OCI-LY7 (cell line): ENCODE measurements at regions not wholly inside any gene's neighbourhood (a gene's known extent, or its start where the extent isn't known, plus 50 kb on each side); places are given as distances from the start of the nearest gene placed in this dataset.

Source experiments
- BruUV-seq: library from RNA; stranded (reverse); fragments of 400-500 nt; replicated peaks from 2 replicates; lab custom pipeline; 2021; lab: Mats Ljungman, UMichigan
- CTCF ChIA-PET: fragments of 300-600 bp; sonication (Branson Sonifier 250); formaldehyde crosslinking; loops from one replicate; lab custom pipeline; 2022; ENCODE audit warnings: antibody characterized with exemption; ENCODE audit not compliant: unreplicated experiment; lab: Charles Lee
- POLR2A ChIA-PET: fragments of 300-600 bp; sonication (Branson Sonifier 250); formaldehyde crosslinking; loops from one replicate; lab custom pipeline; 2022; ENCODE audit warnings: antibody characterized with exemption; lab: Charles Lee
- DNase-seq: peaks from one replicate; pipeline ENCODE4 v3.0.0-alpha.2; 2015; ENCODE audit warnings: low spot score
- H2AFZ ChIP-seq: fragments of 200-600 bp; sonication (generic), shearing (Covaris generic); 2 replicates; pipeline ENCODE4 v1.6.1; 2014; ENCODE audit warnings: mild to moderate bottlenecking, antibody characterized with exemption, low read length, moderate library complexity
- H3K27ac ChIP-seq: fragments of 200-600 bp; sonication (generic); 2 replicates; pipeline ENCODE4 v1.5.1; 2014; ENCODE audit warnings: mixed run types, low read depth, mild to moderate bottlenecking, moderate library complexity, low read length, inconsistent platforms; ENCODE audit not compliant: poor library complexity, severe bottlenecking
- H3K36me3 ChIP-seq: fragments of 200-600 bp; sonication (generic); 2 replicates; pipeline ENCODE4 v1.6.1; 2014; ENCODE audit warnings: mild to moderate bottlenecking, antibody characterized with exemption, low read length, moderate library complexity, mixed read lengths; ENCODE audit not compliant: insufficient read depth
- H3K4me1 ChIP-seq: fragments of 200-600 bp; sonication (generic); 2 replicates; pipeline ENCODE4 v1.5.1; 2014; ENCODE audit warnings: mild to moderate bottlenecking, low read length; ENCODE audit not compliant: insufficient read depth, poor library complexity, severe bottlenecking
- H3K4me2 ChIP-seq: fragments of 200-600 bp; sonication (generic); 2 replicates; pipeline ENCODE4 v1.6.1; 2014; ENCODE audit warnings: mild to moderate bottlenecking, low read length
- H3K4me3 ChIP-seq: fragments of 200-600 bp; sonication (generic); 2 replicates; pipeline ENCODE4 v1.5.1; 2014; ENCODE audit warnings: mild to moderate bottlenecking, low read depth, low read length; ENCODE audit not compliant: poor library complexity, severe bottlenecking
- H3K79me2 ChIP-seq: fragments of 200-600 bp; sonication (generic); 2 replicates; pipeline ENCODE4 v1.6.1; 2016; ENCODE audit warnings: low read depth, mild to moderate bottlenecking, low read length, moderate library complexity, mixed read lengths; ENCODE audit not compliant: insufficient read depth
- H3K9me2 ChIP-seq: fragments of 200-600 bp; sonication (generic); 2 replicates; pipeline ENCODE4 v1.6.1; 2016; ENCODE audit warnings: mild to moderate bottlenecking, low read length, mixed read lengths; ENCODE audit not compliant: insufficient read depth
- H3K9me3 ChIP-seq: fragments of 200-600 bp; sonication (generic); 2 replicates; pipeline ENCODE4 v1.6.1; 2014; ENCODE audit warnings: mild to moderate bottlenecking, mixed run types, low read length, mixed read lengths
- H4K20me1 ChIP-seq: fragments of 200-600 bp; sonication (generic); 2 replicates; pipeline ENCODE4 v1.6.1; 2014; ENCODE audit warnings: mild to moderate bottlenecking, antibody characterized with exemption, low read length, moderate library complexity, mixed read lengths; ENCODE audit not compliant: insufficient read depth
- EZH2phosphoT487 ChIP-seq: fragments of 200-600 bp; sonication (generic); IDR thresholded peaks from 2 replicates; pipeline ENCODE4 v1.6.1; 2018; ENCODE audit warnings: low read depth, borderline replicate concordance, mild to moderate bottlenecking, mixed run types, antibody characterized with exemption, low read length, moderate library complexity, mixed read lengths
- intact Hi-C: fragments of 100-400 bp; cut with micrococcal nuclease; formaldehyde crosslinking; loops from one replicate; pipeline ENCODE4 v1.10.0; 2022; ENCODE audit not compliant: unreplicated experiment
- TF ChIP-seq, protein P1 (sequence below): fragments of 200-600 bp; sonication (generic); conservative IDR thresholded peaks from 2 replicates; pipeline ENCODE4 v1.5.1; 2014; ENCODE audit warnings: mild to moderate bottlenecking, antibody characterized with exemption, low read length, moderate library complexity, mixed read lengths

DNA sequence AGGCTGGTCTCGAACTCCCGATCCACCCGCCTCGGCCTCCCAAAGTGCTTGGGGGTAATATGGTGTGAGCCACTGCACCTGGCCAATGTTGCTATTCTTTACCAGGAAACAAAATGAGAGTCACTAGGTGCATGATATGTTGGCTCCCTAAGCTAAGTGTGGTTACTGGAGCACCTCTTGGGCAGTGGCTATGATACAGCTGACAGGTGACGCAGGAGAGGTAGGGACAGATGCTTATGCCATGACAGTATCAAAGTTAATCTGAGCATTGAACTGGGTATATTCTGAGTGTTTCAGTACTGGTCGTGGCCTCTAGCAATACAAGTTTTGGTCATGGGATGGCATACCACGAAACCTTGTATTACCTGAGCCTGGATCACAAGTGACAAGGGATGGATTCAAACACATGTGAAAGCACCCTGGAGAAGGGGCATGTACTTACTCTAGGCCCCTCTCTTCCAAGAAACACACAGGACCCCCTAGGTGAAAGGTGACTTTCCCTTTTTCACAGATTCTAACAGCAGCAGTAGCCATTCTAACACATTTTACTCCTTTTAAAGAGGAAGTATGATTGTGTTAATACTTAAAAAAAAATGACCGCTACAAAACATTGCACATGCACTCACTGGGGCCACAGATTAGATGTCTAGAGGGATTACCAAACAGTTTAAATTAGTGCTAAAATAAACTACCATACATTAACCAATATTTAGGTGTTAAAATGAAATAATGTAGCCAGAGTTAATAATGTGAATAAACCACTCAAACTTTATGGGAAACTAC lies 467.3 kb downstream of the SHQ1 start:
- H4K20me1 ChIP-seq, result 0 out of 2 replicates have a peak, but pooled peaks cover 33% of the 10 kb centered on the region

DNA sequence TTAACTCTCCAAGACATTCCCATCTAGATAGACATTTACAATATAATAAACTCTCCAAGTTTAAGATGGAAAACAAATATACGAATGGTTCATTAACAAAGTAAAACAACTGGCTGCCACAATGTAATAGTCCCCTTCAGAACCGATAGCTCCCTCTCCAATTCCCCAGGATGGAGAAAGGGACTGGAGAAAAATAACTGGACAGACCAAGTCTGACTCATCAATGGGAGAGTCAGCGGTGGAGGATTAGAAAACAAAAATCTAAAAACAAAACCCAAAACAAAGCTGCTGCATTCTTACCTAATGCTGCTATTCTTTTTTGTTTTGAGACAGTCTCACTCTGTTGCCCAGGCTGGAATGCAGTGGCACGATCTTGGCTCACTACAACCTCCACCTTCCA lies 468.1 kb downstream of the SHQ1 start:
- H3K4me1 ChIP-seq, result no peaks in the 10 kb centered on the region
- no peak overlapping the region for H3K27ac ChIP-seq
- H3K4me2 ChIP-seq, result no peak overlapping the region
- intact Hi-C loops, result no loop called here
- no peak overlapping the region for H3K4me3 ChIP-seq
- no peaks in the 10 kb centered on the region for H3K9me2 ChIP-seq
- 0 out of 2 replicates have a peak, but pooled peaks cover 28% of the 10 kb centered on the region for H4K20me1 ChIP-seq
- no peak for DNase-seq
- no peak overlapping the region for H2AFZ ChIP-seq
- H3K79me2 ChIP-seq, result peaks cover 11% of the 10 kb centered on the region; the same call in 1 of the 2 replicates
- H3K36me3 ChIP-seq, result peaks cover 18% of the 10 kb centered on the region; the same call in 1 of the 2 replicates
- CTCF ChIA-PET, result no interaction called here
- no peaks in the 10 kb centered on the region for H3K9me3 ChIP-seq
- no TSS peak for BruUV-seq
- POLR2A ChIA-PET, result interaction anchor here (0.5 kb wide), 2 partner anchors 436 to 938 kb away, joined by 3 to 6 read pairs; no protein-coding TSS in a partner anchor
- TF ChIP-seq, protein P1, sequence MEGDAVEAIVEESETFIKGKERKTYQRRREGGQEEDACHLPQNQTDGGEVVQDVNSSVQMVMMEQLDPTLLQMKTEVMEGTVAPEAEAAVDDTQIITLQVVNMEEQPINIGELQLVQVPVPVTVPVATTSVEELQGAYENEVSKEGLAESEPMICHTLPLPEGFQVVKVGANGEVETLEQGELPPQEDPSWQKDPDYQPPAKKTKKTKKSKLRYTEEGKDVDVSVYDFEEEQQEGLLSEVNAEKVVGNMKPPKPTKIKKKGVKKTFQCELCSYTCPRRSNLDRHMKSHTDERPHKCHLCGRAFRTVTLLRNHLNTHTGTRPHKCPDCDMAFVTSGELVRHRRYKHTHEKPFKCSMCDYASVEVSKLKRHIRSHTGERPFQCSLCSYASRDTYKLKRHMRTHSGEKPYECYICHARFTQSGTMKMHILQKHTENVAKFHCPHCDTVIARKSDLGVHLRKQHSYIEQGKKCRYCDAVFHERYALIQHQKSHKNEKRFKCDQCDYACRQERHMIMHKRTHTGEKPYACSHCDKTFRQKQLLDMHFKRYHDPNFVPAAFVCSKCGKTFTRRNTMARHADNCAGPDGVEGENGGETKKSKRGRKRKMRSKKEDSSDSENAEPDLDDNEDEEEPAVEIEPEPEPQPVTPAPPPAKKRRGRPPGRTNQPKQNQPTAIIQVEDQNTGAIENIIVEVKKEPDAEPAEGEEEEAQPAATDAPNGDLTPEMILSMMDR, result no peak
- TF ChIP-seq EZH2phosphoT487, result no peak

More for the DNA sequence above, 467.3 kb downstream of the SHQ1 start:
- H3K9me2 ChIP-seq, result no peaks in the 10 kb centered on the region
- TF ChIP-seq EZH2phosphoT487, result no peak
- TF ChIP-seq, protein P1, result no peak
- no peak overlapping the region for H3K4me2 ChIP-seq
- DNase-seq, result no peak
- H3K4me1 ChIP-seq, result no peaks in the 10 kb centered on the region
- ChIA-PET CTCF (no interaction called here), POLR2A (interaction anchor here (0.5 to 1.1 kb wide), 3 partner anchors 10 to 939 kb away, joined by 3 to 6 read pairs (median 3); no protein-coding TSS in a partner anchor)
- no peak overlapping the region for H3K27ac ChIP-seq
- H2AFZ ChIP-seq, result no peak overlapping the region
- no peak overlapping the region for H3K4me3 ChIP-seq
- H3K36me3 ChIP-seq, result peaks cover 18% of the 10 kb centered on the region; the same call in 1 of the 2 replicates
- intact Hi-C loops, result no loop called here
- H3K9me3 ChIP-seq, result no peaks in the 10 kb centered on the region
- peaks cover 11% of the 10 kb centered on the region; the same call in 1 of the 2 replicates for H3K79me2 ChIP-seq
- no TSS peak for BruUV-seq
